Osteocyte (in vitro differentiated cells): ENCODE measurements at regions not wholly inside any gene's neighbourhood (a gene's known extent, or its start where the extent isn't known, plus 50 kb on each side); places are given as distances from the start of the nearest gene placed in this dataset.
"Not testable (repeated sequence)": the region's sequence is repeated elsewhere in the genome, so short reads cannot be mapped to it uniquely, and the experiment has no call there.

Experiments
- DNase-seq: peaks from one replicate; pipeline ENCODE4 v3.0.0; 2021; ENCODE audit warnings: mixed read lengths; ENCODE audit not compliant: unreplicated experiment; ENCODE audit errors: extremely low spot score
- H3K27ac Mint-ChIP-seq: one replicate; pipeline ENCODE4 v1.8.0; 2021; ENCODE audit warnings: mild to moderate bottlenecking, mixed read lengths; ENCODE audit not compliant: unreplicated experiment
- H3K27me3 Mint-ChIP-seq: one replicate; pipeline ENCODE4 v1.8.0; 2021; ENCODE audit warnings: mixed read lengths; ENCODE audit not compliant: unreplicated experiment
- H3K36me3 Mint-ChIP-seq: one replicate; pipeline ENCODE4 v1.8.0; 2021; ENCODE audit warnings: mixed read lengths; ENCODE audit not compliant: unreplicated experiment
- H3K4me1 Mint-ChIP-seq: one replicate; pipeline ENCODE4 v1.8.0; 2021; ENCODE audit warnings: mixed read lengths; ENCODE audit not compliant: unreplicated experiment
- H3K4me3 Mint-ChIP-seq: one replicate; pipeline ENCODE4 v1.8.0; 2021; ENCODE audit warnings: mild to moderate bottlenecking, moderate library complexity, mixed read lengths; ENCODE audit not compliant: unreplicated experiment
- H3K9me3 Mint-ChIP-seq: one replicate; pipeline ENCODE4 v1.8.0; 2021; ENCODE audit warnings: mixed read lengths; ENCODE audit not compliant: unreplicated experiment
- CTCF ChIP-seq: fragments of 200-600 bp; sonication (generic); IDR thresholded peaks from 2 replicates; pipeline ENCODE4 v1.5.0; 2021; ENCODE audit warnings: antibody characterized with exemption, mild to moderate bottlenecking, moderate library complexity

DNA sequence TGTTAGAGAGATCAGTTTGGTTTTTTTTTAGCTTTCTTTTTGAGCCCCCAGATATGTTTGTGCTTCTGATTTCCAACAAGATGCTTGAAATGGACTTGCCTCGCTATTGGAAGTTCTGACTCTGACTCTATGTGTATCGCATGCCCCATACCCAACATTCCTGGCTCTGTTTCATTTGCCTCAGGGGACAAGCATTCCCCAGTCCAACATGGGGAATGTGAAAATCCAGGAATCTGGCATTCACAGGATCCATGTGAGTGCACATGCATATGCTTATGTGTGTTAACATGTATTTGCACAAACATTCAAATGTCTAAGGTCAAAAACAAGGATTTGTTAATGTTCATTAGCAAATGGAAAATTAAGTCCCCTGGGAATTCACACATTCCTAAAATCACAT is 233.9 kb downstream of the TLR4 start:
- DNase-seq: no peak
- H3K4me3 Mint-ChIP-seq: no peak overlapping the region
- no peak for TF ChIP-seq CTCF
- H3K27me3 Mint-ChIP-seq: no peaks in the 10 kb centered on the region
- no peaks in the 10 kb centered on the region for H3K4me1 Mint-ChIP-seq
- H3K9me3 Mint-ChIP-seq: peaks cover 6% of the 10 kb centered on the region
- H3K36me3 Mint-ChIP-seq: no peaks in the 10 kb centered on the region
- no peak overlapping the region for H3K27ac Mint-ChIP-seq

- Mint-ChIP-seq H3K4me3 (no peak overlapping the region), H3K27me3 (no peaks in the 10 kb centered on the region), H3K9me3 (peaks cover 6% of the 10 kb centered on the region), H3K27ac (no peak overlapping the region), H3K4me1 (no peaks in the 10 kb centered on the region), H3K36me3 (no peaks in the 10 kb centered on the region)
- TF ChIP-seq CTCF: no peak
- no peak for DNase-seq
Measured at GRCh38 chr9:117938896-117939295, 234.7 kb downstream of the TLR4 start.

GRCh38 chr9:117944750-117945149 is 240.5 kb downstream of the TLR4 start:
- not testable (repeated sequence) for H3K9me3 Mint-ChIP-seq, H3K27ac Mint-ChIP-seq, DNase-seq, H3K36me3 Mint-ChIP-seq, H3K4me1 Mint-ChIP-seq, H3K4me3 Mint-ChIP-seq, H3K27me3 Mint-ChIP-seq

GRCh38 chr9:117945286-117945685 is 241.1 kb downstream of the TLR4 start:
- H3K27me3 Mint-ChIP-seq: no peaks in the 10 kb centered on the region
- DNase-seq: no peak
- TF ChIP-seq CTCF: no peak
- H3K36me3 Mint-ChIP-seq: no peaks in the 10 kb centered on the region
- no peaks in the 10 kb centered on the region for H3K4me1 Mint-ChIP-seq
- no peak overlapping the region for H3K27ac Mint-ChIP-seq
- no peak overlapping the region for H3K4me3 Mint-ChIP-seq
- H3K9me3 Mint-ChIP-seq: no peaks in the 10 kb centered on the region

GRCh38 chr9:117951127-117951526 is 246.9 kb downstream of the TLR4 start:
- Mint-ChIP-seq H3K4me3 (no peak overlapping the region), H3K4me1 (no peaks in the 10 kb centered on the region), H3K36me3 (no peaks in the 10 kb centered on the region), H3K27me3 (peaks cover 4% of the 10 kb centered on the region), H3K27ac (no peak overlapping the region), H3K9me3 (no peaks in the 10 kb centered on the region)
- no peak for TF ChIP-seq CTCF
- no peak for DNase-seq

GRCh38 chr9:117952581-117952980 is 248.4 kb downstream of the TLR4 start:
- H3K27ac Mint-ChIP-seq: no peak overlapping the region
- no peak for TF ChIP-seq CTCF
- H3K4me3 Mint-ChIP-seq: no peak overlapping the region
- H3K27me3 Mint-ChIP-seq: peaks cover 4% of the 10 kb centered on the region
- no peaks in the 10 kb centered on the region for H3K9me3 Mint-ChIP-seq
- H3K36me3 Mint-ChIP-seq: no peaks in the 10 kb centered on the region
- no peaks in the 10 kb centered on the region for H3K4me1 Mint-ChIP-seq
- DNase-seq: no peak
